Activated naive CD4-positive, alpha-beta T cell treated with anti-CD3 and anti-CD28 coated beads for 36 hours (primary cell): ENCODE measurements at regions not wholly inside any gene's neighbourhood (a gene's known extent, or its start where the extent isn't known, plus 50 kb on each side); places are given as distances from the start of the nearest gene placed in this dataset.

ENCODE experiments used
- CTCF ChIA-PET: fragments of 350-600 bp; sonication (Branson Sonifier 250); formaldehyde crosslinking; loops from one replicate; lab custom pipeline; 2021; ENCODE audit warnings: antibody characterized with exemption; lab: Charles Lee
- DNase-seq: peaks from one replicate; pipeline ENCODE4 v3.0.0-alpha.2; 2020
- H3K27ac Mint-ChIP-seq: one replicate; pipeline ENCODE4 v1.8.0; 2021; ENCODE audit warnings: mild to moderate bottlenecking, mixed read lengths
- H3K27me3 Mint-ChIP-seq: one replicate; pipeline ENCODE4 v1.8.0; 2021; ENCODE audit warnings: low read depth, mixed read lengths
- H3K36me3 Mint-ChIP-seq: one replicate; pipeline ENCODE4 v1.8.0; 2021; ENCODE audit warnings: low read depth, mixed read lengths
- H3K4me1 Mint-ChIP-seq: one replicate; pipeline ENCODE4 v1.8.0; 2021; ENCODE audit warnings: low read depth, mixed read lengths
- H3K4me3 Mint-ChIP-seq: one replicate; pipeline ENCODE4 v1.8.0; 2021; ENCODE audit warnings: mild to moderate bottlenecking, moderate library complexity, mixed read lengths
- H3K9me3 Mint-ChIP-seq: one replicate; pipeline ENCODE4 v1.8.0; 2021; ENCODE audit warnings: mixed read lengths
- intact Hi-C: fragments of 100-400 bp; cut with micrococcal nuclease; formaldehyde crosslinking; loops from one replicate; pipeline ENCODE4 v1.15.1; 2023

DNA sequence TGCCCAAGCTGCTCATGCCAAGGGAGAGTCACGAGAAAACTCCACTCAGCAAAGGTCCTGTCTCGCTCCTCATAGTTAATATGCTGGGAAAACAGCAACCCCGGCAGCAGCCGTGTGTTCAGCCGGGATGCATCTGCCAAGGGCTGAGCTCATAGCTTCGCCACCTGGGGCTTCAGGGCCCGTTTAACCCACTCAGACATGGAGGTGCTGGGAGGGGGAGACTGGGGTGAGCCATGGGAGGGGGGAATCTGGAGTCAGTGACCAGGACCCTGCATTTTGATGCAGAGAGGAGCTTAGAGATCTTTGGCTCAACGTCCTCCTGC, 283.4 kb downstream of the PTPRU start:
- intact Hi-C loops: no loop called here

DNA sequence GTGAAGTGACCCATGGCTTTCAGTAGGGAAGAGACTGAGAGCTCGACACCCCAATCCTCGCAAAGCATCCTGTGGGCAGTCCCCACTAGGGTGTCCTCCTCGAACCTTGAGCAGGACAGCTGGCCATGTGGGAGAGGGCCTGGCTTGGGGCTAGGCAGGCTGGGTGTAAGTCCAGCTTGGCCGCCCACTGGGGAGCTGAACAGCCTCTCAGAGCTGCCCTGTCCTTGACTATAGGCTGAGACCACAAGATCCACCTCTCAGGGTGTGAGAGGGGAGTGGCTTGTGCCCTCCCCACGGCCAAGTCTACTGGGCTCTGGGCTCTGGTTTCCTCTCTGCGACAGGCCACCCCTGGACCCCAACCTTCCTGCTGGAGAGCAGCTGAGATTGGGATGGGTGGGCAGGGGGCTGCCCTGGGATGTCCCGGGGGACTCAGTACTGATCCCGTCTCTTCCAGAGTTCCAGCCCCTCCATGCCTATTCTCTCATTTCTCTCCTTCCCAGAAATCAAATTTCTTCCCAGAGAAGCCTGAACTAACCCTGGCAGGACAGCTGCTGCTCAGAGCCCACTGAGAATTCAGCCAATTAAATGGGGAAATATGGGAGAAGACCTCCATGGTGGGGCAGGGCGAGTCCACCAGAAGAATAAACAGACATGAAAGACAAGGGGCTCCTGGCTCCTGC, 282.9 kb downstream of the PTPRU start:
- CTCF ChIA-PET: no interaction called here
- Mint-ChIP-seq H3K4me3 (no peak overlapping the region), H3K36me3 (no peaks in the 10 kb centered on the region), H3K27me3 (peaks cover 13% of the 10 kb centered on the region), H3K4me1 (no peaks in the 10 kb centered on the region), H3K9me3 (no peaks in the 10 kb centered on the region), H3K27ac (no peak overlapping the region)
- intact Hi-C loops: no loop called here
- DNase-seq: no peak

More for the DNA sequence above, 283.4 kb downstream of the PTPRU start:
- Mint-ChIP-seq H3K4me3 (no peak overlapping the region), H3K27ac (no peak overlapping the region), H3K36me3 (no peaks in the 10 kb centered on the region), H3K9me3 (no peaks in the 10 kb centered on the region), H3K4me1 (no peaks in the 10 kb centered on the region), H3K27me3 (peaks cover 13% of the 10 kb centered on the region)
- no peak for DNase-seq
- CTCF ChIA-PET: no interaction called here

DNA sequence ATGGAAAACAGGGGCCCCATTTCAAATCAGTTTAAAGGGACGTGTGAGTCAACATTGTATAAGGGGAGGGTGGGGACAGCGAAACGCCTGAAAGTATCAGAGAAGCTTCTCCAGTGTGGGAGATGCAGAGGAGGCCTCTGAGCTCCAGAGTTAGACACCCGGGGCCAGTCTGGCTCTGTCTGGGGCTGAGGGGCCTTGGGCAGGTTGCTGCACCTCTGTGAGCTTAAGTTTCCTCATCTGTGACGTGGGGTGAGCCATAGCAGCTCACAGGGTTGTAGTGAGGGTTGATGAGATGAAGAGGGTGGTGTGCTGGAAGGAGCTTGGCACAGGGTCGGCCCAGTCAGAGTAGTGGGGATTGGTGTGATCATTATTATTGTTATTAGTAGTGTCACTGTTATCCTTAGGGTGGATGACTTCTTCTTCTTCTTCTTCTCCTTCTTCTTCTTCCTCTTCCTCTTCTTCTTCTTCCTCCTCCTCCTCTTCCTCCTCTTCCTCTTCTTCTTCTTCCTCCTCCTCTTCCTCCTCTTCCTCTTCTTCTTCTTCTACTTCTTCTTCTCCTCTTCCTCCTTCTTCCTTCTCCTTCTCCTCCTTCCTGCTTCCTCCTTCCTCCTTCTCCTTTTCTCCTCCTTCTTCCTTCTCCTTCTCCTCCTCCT, 282.0 kb downstream of the PTPRU start:
- intact Hi-C loops: no loop called here
- H3K4me1 Mint-ChIP-seq: no peaks in the 10 kb centered on the region
- CTCF ChIA-PET: interaction anchor here (1.0 kb wide), 1 partner anchor 862 kb away, joined by 3 read pairs; no protein-coding TSS in a partner anchor

DNA sequence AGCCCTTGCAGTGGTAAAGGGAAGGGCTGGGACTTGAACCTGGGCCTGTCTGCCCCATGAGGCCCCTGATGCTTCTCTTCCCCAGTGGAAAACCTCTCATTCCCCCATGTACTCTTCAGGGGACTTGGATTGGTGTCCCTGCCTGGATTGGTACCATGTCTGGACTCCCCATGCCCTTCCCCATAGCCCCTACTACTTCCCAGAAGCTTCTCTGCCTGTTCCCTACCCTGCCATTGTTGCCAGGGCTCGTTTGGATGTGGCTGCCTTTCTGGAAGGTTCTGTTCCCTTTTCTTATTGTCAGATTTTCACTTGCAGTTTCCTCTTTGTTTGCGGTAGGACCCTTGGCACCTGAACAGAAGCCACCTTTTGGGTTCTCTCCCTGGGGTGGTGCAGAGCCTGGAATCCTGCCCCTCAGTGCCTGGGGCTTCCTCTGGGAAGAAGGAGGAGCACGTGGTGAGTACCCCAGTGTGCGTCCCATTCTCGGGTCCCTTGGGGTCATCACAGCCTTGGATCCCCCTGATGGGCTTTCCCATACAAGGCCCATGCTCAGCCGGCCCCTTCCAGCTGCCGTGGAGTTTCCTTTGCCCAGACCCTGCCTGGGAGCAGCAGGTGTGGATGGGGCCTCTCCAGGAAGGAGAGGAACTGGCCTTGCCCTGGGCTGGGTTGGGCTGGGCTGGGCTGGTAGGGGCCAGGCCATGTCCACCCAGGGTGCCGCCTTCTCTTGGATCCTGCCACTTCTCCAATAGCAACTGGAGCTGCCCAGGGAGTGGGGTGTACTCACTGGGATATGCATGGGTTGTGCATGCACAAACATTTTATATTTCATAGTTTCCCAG, 281.1 kb downstream of the PTPRU start:
- CTCF ChIA-PET: interaction anchor here (1.0 kb wide), 1 partner anchor 863 kb away, joined by 3 read pairs; no protein-coding TSS in a partner anchor
- Mint-ChIP-seq H3K27ac (no peak overlapping the region), H3K9me3 (no peaks in the 10 kb centered on the region), H3K36me3 (no peaks in the 10 kb centered on the region), H3K4me1 (no peaks in the 10 kb centered on the region), H3K27me3 (peaks cover 8% of the 10 kb centered on the region), H3K4me3 (no peak overlapping the region)
- intact Hi-C loops: no loop called here
- DNase-seq: no peak

More for the DNA sequence above, 282.0 kb downstream of the PTPRU start:
- H3K9me3 Mint-ChIP-seq: no peaks in the 10 kb centered on the region
- peaks cover 10% of the 10 kb centered on the region for H3K27me3 Mint-ChIP-seq
- H3K36me3 Mint-ChIP-seq: no peaks in the 10 kb centered on the region
- no peak overlapping the region for H3K27ac Mint-ChIP-seq
- no peak overlapping the region for H3K4me3 Mint-ChIP-seq
- no peak for DNase-seq

DNA sequence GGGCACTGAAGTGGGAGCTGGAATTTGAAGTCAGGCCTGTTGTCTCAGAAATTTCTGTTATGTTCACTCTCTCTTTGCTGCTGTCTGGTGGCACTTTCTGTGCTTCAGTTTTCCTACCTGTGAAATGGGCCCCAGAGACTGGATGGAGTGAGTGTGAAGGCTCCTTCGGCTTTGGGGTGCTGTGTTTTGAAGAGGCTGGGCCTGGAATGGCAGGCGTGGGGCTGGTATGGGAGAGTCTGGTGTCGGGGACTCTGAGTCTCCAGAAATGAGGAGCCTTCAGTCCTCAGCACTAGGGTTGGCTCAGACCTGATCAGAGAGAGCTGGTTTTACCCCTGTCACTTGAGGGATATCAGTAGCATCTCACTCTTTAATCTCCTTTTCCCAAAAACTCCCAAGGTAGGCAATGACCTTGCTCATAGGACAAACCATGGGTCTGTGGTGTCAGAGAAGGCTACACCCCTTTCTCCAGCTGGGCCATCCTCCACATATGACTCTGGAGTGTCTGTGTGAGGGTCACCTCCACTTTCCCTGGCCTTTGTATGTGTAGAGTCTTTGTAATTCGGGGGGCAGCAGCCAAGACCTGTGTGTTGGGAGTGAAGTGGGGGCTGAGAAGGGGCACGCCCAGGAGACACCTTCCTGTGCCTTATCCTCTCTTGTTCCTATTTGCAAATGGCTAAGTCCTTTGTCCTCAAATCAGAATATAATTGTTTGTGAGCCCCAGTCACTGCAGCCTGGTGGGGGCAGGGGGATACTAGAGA, 279.9 kb downstream of the PTPRU start:
- H3K4me1 Mint-ChIP-seq: no peaks in the 10 kb centered on the region
- H3K27me3 Mint-ChIP-seq: peaks cover 6% of the 10 kb centered on the region
- intact Hi-C loops: no loop called here
- no peak overlapping the region for H3K27ac Mint-ChIP-seq
- H3K9me3 Mint-ChIP-seq: peaks cover 6% of the 10 kb centered on the region
- H3K36me3 Mint-ChIP-seq: no peaks in the 10 kb centered on the region
- no peak for DNase-seq
- CTCF ChIA-PET: no interaction called here
- H3K4me3 Mint-ChIP-seq: no peak overlapping the region

DNA sequence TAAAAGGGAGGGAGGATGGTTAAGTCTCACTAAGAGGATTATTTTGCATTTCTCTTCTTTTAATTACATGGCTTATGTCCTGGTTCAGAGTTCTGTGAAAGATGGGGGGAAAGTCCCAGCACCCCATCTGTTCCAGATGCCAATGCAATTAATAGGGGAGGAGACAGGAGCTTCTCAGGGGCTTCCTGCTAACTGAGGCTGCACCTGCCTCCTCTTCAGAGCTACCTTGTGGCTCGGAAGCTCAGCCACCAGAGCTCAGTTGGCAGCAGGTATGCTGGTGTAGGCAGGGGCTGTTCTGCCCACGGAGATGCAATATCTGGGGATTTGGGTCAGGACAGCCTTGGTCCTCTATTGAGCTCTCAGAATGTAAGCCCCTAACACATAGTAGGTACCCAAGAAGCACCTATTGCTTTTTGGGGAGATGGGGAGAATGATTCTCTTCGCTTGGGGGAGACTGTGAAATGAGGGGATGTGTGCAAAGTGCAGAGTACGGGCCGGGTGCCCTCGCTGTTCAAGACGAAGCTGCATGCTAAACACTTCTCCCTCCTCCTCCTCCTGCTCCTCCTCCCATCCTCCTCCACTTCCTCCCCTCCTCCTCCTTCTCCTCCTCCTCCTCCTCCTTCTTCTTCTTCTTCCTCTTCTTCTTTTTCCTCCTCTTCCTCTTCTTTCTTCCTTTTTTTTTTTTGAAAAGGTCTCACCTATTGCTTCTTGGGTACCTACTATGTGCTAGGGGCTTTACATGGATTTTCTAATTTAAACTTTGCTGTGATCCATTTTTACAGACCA, 279.0 kb downstream of the PTPRU start:
- intact Hi-C loops: no loop called here
- Mint-ChIP-seq H3K27ac (no peak overlapping the region), H3K4me3 (no peak overlapping the region), H3K4me1 (no peaks in the 10 kb centered on the region), H3K36me3 (no peaks in the 10 kb centered on the region), H3K27me3 (peaks cover 6% of the 10 kb centered on the region), H3K9me3 (peaks cover 6% of the 10 kb centered on the region)
- CTCF ChIA-PET: no interaction called here
- no peak for DNase-seq

DNA sequence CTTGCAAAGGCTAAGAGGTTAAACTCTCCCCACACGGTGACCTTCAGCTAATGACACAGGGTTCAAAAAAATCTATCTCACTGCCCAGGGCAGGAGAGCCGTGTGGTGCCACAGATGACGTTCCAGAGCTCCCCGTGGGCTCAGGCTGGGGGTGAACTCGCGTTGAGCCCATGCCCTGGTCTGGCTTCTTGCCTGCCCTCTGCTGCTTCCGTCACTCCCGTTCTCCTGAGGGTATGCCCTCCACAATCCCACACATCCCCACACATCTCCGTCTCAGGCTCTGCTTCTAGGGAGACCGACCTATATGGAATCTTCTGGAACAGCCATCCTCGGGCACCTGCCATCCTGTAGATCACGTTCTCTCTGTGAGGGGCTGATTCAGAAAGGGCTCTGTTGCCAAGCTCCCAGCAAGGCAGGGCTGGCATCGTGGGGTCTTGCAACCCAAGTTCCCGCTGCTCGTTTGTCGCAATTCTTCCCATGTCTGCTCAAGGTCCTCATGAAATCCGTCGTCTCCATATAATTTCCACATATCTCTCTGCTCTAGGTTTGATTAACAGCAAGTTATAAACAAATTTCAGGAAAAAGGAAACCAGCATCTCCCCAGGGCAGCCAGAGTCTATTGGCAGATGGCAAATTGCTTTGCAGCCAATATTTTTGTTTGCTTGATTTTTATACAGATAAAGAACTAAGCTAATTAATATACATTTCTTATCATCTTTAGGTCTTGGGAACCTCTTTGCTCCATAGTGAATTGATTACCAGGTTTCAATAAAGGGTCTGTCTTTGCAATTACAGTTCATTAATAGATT, 278.2 kb downstream of the PTPRU start:
- H3K9me3 Mint-ChIP-seq: peaks cover 6% of the 10 kb centered on the region
- intact Hi-C loops: no loop called here
- no peak for DNase-seq
- no peaks in the 10 kb centered on the region for H3K4me1 Mint-ChIP-seq
- H3K4me3 Mint-ChIP-seq: no peak overlapping the region
- no peak overlapping the region for H3K27ac Mint-ChIP-seq
- peaks cover 6% of the 10 kb centered on the region for H3K27me3 Mint-ChIP-seq
- CTCF ChIA-PET: interaction anchor here (1.0 kb wide), 1 partner anchor 10 kb away, joined by 3 read pairs; no protein-coding TSS in a partner anchor
- no peaks in the 10 kb centered on the region for H3K36me3 Mint-ChIP-seq

DNA sequence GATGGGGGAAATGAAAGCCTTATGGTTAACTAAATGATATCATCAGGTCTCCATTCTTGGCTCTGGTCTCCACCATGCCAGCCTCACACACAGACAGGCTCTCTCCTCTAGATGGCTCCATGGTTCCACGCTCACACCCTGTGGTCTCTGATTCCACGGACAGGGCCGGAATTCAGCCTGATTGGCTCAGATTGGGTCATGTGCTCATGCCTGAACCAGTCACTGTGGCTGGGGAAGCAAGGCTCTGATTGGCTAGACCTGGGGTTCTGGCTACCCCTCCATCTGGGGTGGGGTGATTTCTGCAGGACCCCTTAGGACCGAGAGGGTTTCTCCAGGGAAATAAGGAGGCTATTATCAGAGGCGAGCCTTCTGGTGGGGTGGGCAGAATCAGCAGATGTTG, 277.0 kb downstream of the PTPRU start:
- H3K4me3 Mint-ChIP-seq: no peak overlapping the region
- H3K9me3 Mint-ChIP-seq: peaks cover 6% of the 10 kb centered on the region
- H3K27me3 Mint-ChIP-seq: peaks cover 12% of the 10 kb centered on the region
- no peak overlapping the region for H3K27ac Mint-ChIP-seq
- CTCF ChIA-PET: no interaction called here
- no peak for DNase-seq
- H3K36me3 Mint-ChIP-seq: no peaks in the 10 kb centered on the region
- intact Hi-C loops: no loop called here
- no peaks in the 10 kb centered on the region for H3K4me1 Mint-ChIP-seq

DNA sequence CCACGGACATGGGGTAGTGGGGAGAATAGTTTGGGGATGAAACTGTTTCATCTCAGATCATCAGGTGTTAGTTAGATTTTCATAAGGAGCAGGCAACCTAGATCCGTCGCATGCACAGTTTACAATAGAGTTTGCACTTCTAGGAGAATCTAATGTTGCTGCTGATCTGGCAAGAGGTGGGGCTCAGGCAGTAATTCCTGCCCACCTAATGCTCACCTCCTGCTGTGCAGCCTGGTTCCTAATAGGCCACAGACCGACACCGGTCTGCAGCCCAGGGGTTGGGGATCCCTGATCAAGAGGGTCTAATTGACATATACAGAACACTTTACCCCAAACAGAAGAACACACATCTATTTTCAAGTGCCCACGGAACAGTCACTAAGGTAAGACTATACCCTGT, 275.1 kb downstream of the PTPRU start:
- intact Hi-C loops: no loop called here
- H3K4me1 Mint-ChIP-seq: no peaks in the 10 kb centered on the region
- H3K4me3 Mint-ChIP-seq: no peak overlapping the region
- H3K27ac Mint-ChIP-seq: no peak overlapping the region
- peaks cover 6% of the 10 kb centered on the region for H3K9me3 Mint-ChIP-seq
- CTCF ChIA-PET: no interaction called here
- H3K27me3 Mint-ChIP-seq: peaks cover 15% of the 10 kb centered on the region
- no peak for DNase-seq
- H3K36me3 Mint-ChIP-seq: no peaks in the 10 kb centered on the region

DNA sequence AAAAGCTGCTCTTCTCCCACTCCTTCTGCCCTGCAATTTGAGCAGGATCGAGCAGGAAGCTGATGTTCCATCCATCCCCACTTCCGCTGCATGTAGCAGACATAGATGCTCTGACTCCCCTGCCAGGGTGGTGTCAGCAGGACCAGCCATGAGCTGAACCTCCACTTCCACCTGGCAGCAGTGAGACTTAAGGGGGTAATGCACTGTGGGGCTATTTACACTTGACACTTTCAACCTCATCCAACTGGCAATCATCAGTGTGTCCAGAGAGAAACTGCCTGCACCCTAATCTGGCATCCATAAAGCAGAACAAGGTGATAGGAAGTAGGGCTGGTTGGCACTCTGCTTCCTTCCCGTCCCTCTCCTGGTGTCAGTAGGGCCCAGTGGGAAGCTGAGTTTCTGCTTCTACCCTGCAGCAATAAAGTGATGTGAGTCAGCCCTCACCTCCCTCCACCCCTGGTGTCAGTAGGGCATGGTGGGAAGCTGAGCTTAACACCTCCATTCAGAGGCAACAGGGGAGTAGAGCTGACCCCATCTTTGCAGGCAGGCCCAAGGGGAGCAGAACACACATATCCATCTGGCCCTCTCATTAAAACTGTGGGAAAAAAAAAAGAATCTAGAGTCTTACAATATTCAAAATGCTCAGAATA, 272.3 kb downstream of the PTPRU start:
- Mint-ChIP-seq H3K27me3 (peaks cover 25% of the 10 kb centered on the region), H3K9me3 (peaks cover 6% of the 10 kb centered on the region), H3K27ac (no peak overlapping the region), H3K36me3 (no peaks in the 10 kb centered on the region), H3K4me3 (no peak overlapping the region), H3K4me1 (no peaks in the 10 kb centered on the region)
- intact Hi-C loops: no loop called here
- CTCF ChIA-PET: no interaction called here
- no peak for DNase-seq
